ENCODE measurements at regions not wholly inside any gene's neighbourhood (a gene's known extent, or its start where the extent isn't known, plus 50 kb on each side); places are given as distances from the start of the nearest gene placed in this dataset.

DNA sequence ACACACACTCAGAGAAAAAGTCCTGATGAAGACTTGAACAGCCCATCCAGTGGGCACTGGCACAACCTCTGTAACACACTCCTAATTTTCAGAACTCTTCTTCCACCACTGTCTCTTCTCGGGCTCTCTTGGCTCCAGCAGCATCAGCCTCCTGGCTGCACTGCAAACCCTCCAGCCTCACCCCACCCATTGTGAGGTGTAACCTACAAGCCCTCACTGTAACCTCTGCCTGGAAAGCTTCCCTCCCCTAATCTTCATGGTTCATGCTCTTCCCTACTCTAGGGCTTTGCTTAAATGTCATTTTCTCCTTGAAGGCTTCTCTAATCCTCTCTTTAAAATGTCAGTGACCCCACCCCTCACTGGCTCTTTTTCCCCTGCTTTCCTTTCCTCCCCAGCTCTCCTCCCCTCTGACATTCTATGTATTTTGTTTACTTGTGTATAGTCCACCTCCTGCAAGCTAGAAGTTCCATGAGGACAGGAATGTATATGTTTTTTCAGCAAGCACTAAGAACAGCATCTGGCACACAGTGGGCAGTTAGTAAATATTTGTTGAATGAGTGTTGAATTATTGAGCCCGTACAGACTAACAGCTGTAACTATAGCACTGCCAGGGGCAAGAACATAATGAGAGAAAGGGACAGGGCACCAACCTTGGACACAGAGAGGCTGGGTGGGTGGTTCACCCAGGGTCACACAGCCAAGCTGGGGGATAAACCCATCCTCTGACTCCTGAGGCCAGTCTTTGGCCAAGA lies 76.4 kb downstream of the ESM1 start:
- H3K27ac ChIP-seq (ENCODE audit: control insufficient read depth, insufficient read depth, low read length), result no peak overlapping the region
- H3K4me3 ChIP-seq (ENCODE audit: control insufficient read depth in 2 of 3, extremely low read depth in 1 of 3, insufficient read depth in 2 of 3, low read depth in 1 of 3, low read length in 3 of 3), result no peak overlapping the region
- no peaks in the 10 kb centered on the region for H3K9me1 ChIP-seq (ENCODE audit: control insufficient read depth, extremely low read depth, insufficient read depth, low read length)
- H3K79me2 ChIP-seq (ENCODE audit: control insufficient read depth, insufficient read depth, low read length), result no peaks in the 10 kb centered on the region
- no peak for DNase-seq (ENCODE audit: low read depth, low spot score)
- no peaks in the 10 kb centered on the region for H4K20me1 ChIP-seq (ENCODE audit: control insufficient read depth, extremely low read depth, insufficient read depth, low read length)
- no peaks in the 10 kb centered on the region for H3K4me1 ChIP-seq (ENCODE audit: control insufficient read depth, extremely low read depth, insufficient read depth, low read length)
- no peak overlapping the region for H3K9ac ChIP-seq (ENCODE audit: control insufficient read depth, extremely low read depth, insufficient read depth, low read length)
- no peak overlapping the region for H2AFZ ChIP-seq (ENCODE audit: control insufficient read depth, low read length)
- peaks cover 20% of the 10 kb centered on the region for H3K27me3 ChIP-seq (ENCODE audit: control insufficient read depth, extremely low read depth, insufficient read depth, low read length)
- TF ChIP-seq CTCF (optimal IDR thresholded peaks at IDR 0.05 in 1 of 3, IDR thresholded peaks at IDR 0.05 in 1 of 3, conservative IDR thresholded peaks at IDR 0.05 in 1 of 3; ENCODE audit: extremely low read depth in 1 of 3, insufficient read depth in 2 of 3, low read length in 3 of 3) (no peak), EZH2 (IDR thresholded peaks at IDR 0.05; ENCODE audit: low read length) (no peak)
- no peaks in the 10 kb centered on the region for H3K9me3 ChIP-seq (ENCODE audit: control insufficient read depth, low read depth, low read length)
- H3K36me3 ChIP-seq (ENCODE audit: control insufficient read depth in 2 of 2, extremely low read depth in 1 of 2, insufficient read depth in 2 of 2, low read length in 2 of 2), result no peaks in the 10 kb centered on the region
- dilution Hi-C loops (cut with MboI; ENCODE audit: extremely low pct_ligation_motif_present, low sequenced_read_pairs), result no loop called here
- no peak overlapping the region for H3K4me2 ChIP-seq (ENCODE audit: control insufficient read depth, extremely low read depth, insufficient read depth, low read depth, low read length)
- FAIRE-seq, result no peak

- H3K9me1 ChIP-seq (ENCODE audit: control insufficient read depth, extremely low read depth, insufficient read depth, low read length), result no peaks in the 10 kb centered on the region
- H3K9me3 ChIP-seq (ENCODE audit: control insufficient read depth, low read depth, low read length), result no peaks in the 10 kb centered on the region
- H3K9ac ChIP-seq (ENCODE audit: control insufficient read depth, extremely low read depth, insufficient read depth, low read length), result no peak overlapping the region
- TF ChIP-seq EZH2 (IDR thresholded peaks at IDR 0.05; ENCODE audit: low read length) (no peak), CTCF (optimal IDR thresholded peaks at IDR 0.05 in 1 of 3, IDR thresholded peaks at IDR 0.05 in 1 of 3, conservative IDR thresholded peaks at IDR 0.05 in 1 of 3; ENCODE audit: extremely low read depth in 1 of 3, insufficient read depth in 2 of 3, low read length in 3 of 3) (peak; percentile 59 to 71 (median 61))
- no peaks in the 10 kb centered on the region for H3K4me1 ChIP-seq (ENCODE audit: control insufficient read depth, extremely low read depth, insufficient read depth, low read length)
- no peaks in the 10 kb centered on the region for H4K20me1 ChIP-seq (ENCODE audit: control insufficient read depth, extremely low read depth, insufficient read depth, low read length)
- FAIRE-seq (peak; percentile 75), DNase-seq (ENCODE audit: low read depth, low spot score) (no peak)
- no peak overlapping the region for H3K27ac ChIP-seq (ENCODE audit: control insufficient read depth, insufficient read depth, low read length)
- no peak overlapping the region for H2AFZ ChIP-seq (ENCODE audit: control insufficient read depth, low read length)
- H3K79me2 ChIP-seq (ENCODE audit: control insufficient read depth, insufficient read depth, low read length), result no peaks in the 10 kb centered on the region
- H3K36me3 ChIP-seq (ENCODE audit: control insufficient read depth in 2 of 2, extremely low read depth in 1 of 2, insufficient read depth in 2 of 2, low read length in 2 of 2), result no peaks in the 10 kb centered on the region
- H3K4me2 ChIP-seq (ENCODE audit: control insufficient read depth, extremely low read depth, insufficient read depth, low read depth, low read length), result no peak overlapping the region
- dilution Hi-C loops (cut with MboI; ENCODE audit: extremely low pct_ligation_motif_present, low sequenced_read_pairs), result no loop called here
- H3K27me3 ChIP-seq (ENCODE audit: control insufficient read depth, extremely low read depth, insufficient read depth, low read length), result peaks cover 20% of the 10 kb centered on the region
- no peak overlapping the region for H3K4me3 ChIP-seq (ENCODE audit: control insufficient read depth in 2 of 3, extremely low read depth in 1 of 3, insufficient read depth in 2 of 3, low read depth in 1 of 3, low read length in 3 of 3)
Observed at GRCh38 chr5:54905942-54906537, 79.4 kb downstream of the ESM1 start.

Data from keratinocyte (primary cell).